HCT116 (cell line): ENCODE measurements at regions not wholly inside any gene's neighbourhood (a gene's known extent, or its start where the extent isn't known, plus 50 kb on each side); places are given as distances from the start of the nearest gene placed in this dataset.

ENCODE experiments used
- ATAC-seq: fragments of 200-7000 bp; cut with Tn5 transposase; 2 replicates; pipeline ENCODE4 v1.9.1; 2020; ENCODE audit warnings: mild to moderate bottlenecking, moderate library complexity
- BruUV-seq: library from RNA; stranded (reverse); fragments of 400-500 nt; replicated peaks from 2 replicates; lab custom pipeline; 2021; lab: Mats Ljungman, UMichigan
- CTCF ChIA-PET: fragments of 300-600 bp; sonication (Branson Sonifier 250); formaldehyde crosslinking; loops from one replicate; lab custom pipeline; 2021; ENCODE audit warnings: antibody characterized with exemption; lab: Charles Lee
- POLR2A ChIA-PET: fragments of 300-600, 350-600 bp; sonication (Branson Sonifier 250); formaldehyde crosslinking; loops from one replicate; lab custom pipeline; 2021; ENCODE audit warnings: antibody characterized with exemption; lab: Charles Lee
- RAD21 ChIA-PET, 2 experiments: fragments of 300-600 bp; sonication (Branson Sonifier 250); formaldehyde crosslinking; loops; one replicate each; lab custom pipeline; 2023; ENCODE audit warnings: low total read pairs in 2 of 2; ENCODE audit not compliant: uncharacterized antibody in 2 of 2, unreplicated experiment in 2 of 2, low non-redundant PET in 1 of 2; lab: Charles Lee
- DNase-seq: peaks from one replicate; pipeline ENCODE4 v3.0.0-alpha.2; 2010; ENCODE audit warnings: low read depth, low spot score
- H2AFZ ChIP-seq: fragments of 200-600 bp; shearing (Covaris generic), sonication (generic); 2 replicates; pipeline ENCODE4 v1.6.1; 2017; ENCODE audit warnings: low read depth, mixed run types, mixed read lengths, antibody characterized with exemption, low read length; ENCODE audit not compliant: poor library complexity, severe bottlenecking
- H3K27ac ChIP-seq: 2 replicates; pipeline ENCODE4 v1.5.1; 2012; ENCODE audit warnings: low read depth, low read length
- H3K27me3 ChIP-seq: fragments of 200-600 bp; sonication (generic); 2 replicates; pipeline ENCODE4 v1.6.1; 2016; ENCODE audit warnings: mixed run types, low read length, mixed read lengths; ENCODE audit not compliant: insufficient read depth
- H3K36me3 ChIP-seq, 2 experiments: fragments of 200-500 bp in 1 of 2; fragments of 200-600 bp in 1 of 2; sonication (Bioruptor generic) in 1 of 2; sonication (generic) in 1 of 2; 2 replicates each; pipeline versions ENCODE4 v1.5.1 to v1.6.1; 2014 to 2016; ENCODE audit warnings: low read length in 2 of 2, inconsistent platforms in 1 of 2, mixed read lengths in 1 of 2, mixed run types in 1 of 2; ENCODE audit not compliant: insufficient read depth in 2 of 2, control insufficient read depth in 1 of 2
- H3K4me1 ChIP-seq, 2 experiments: fragments of 200-600 bp in 1 of 2; sonication (generic) in 1 of 2; 2 replicates each; pipeline versions ENCODE4 v1.5.1 to v1.6.1; 2012 to 2017; ENCODE audit warnings: low read length in 2 of 2, inconsistent platforms in 1 of 2, mild to moderate bottlenecking in 1 of 2, mixed read lengths in 1 of 2, mixed run types in 1 of 2, moderate library complexity in 1 of 2; ENCODE audit not compliant: insufficient read depth in 2 of 2, control insufficient read depth in 1 of 2
- H3K4me2 ChIP-seq: fragments of 200-600 bp; sonication (generic); 2 replicates; pipeline ENCODE4 v1.6.1; 2017; ENCODE audit warnings: mixed run types, low read length, mixed read lengths
- H3K4me3 ChIP-seq, 2 experiments: fragments of 200-600 bp in 1 of 2; sonication (generic) in 1 of 2; replicated peaks in 1 of 2; 2 replicates each; pipeline ENCODE4 v1.5.1; 2011 to 2016; ENCODE audit warnings: low read length in 2 of 2, control low read depth in 1 of 2, low read depth in 1 of 2, mild to moderate bottlenecking in 1 of 2, mixed read lengths in 1 of 2, mixed run types in 1 of 2
- H3K79me2 ChIP-seq: fragments of 200-600 bp; sonication (generic); 2 replicates; pipeline ENCODE4 v1.6.1; 2017; ENCODE audit warnings: mild to moderate bottlenecking, mixed run types, low read length, moderate library complexity, mixed read lengths; ENCODE audit not compliant: insufficient read depth
- H3K9ac ChIP-seq: fragments of 200-600 bp; sonication (generic); 2 replicates; pipeline ENCODE4 v1.6.1; 2016; ENCODE audit warnings: low read length, mixed read lengths
- H3K9me2 ChIP-seq: fragments of 200-600 bp; sonication (generic), shearing (Covaris generic); 2 replicates; pipeline ENCODE4 v1.6.1; 2017; ENCODE audit warnings: mixed run types, mild to moderate bottlenecking, moderate library complexity; ENCODE audit not compliant: insufficient read depth
- H3K9me3 ChIP-seq, 2 experiments: fragments of 200-500 bp in 1 of 2; fragments of 200-600 bp in 1 of 2; sonication (Bioruptor generic) in 1 of 2; sonication (generic) in 1 of 2; 2 replicates each; pipeline ENCODE4 v1.6.1; 2014 to 2017; ENCODE audit warnings: low read length in 2 of 2, mixed read lengths in 2 of 2, inconsistent platforms in 1 of 2, low read depth in 1 of 2, mild to moderate bottlenecking in 1 of 2, mixed run types in 1 of 2, moderate library complexity in 1 of 2; ENCODE audit not compliant: control insufficient read depth in 1 of 2, insufficient read depth in 1 of 2
- H4K20me1 ChIP-seq: fragments of 200-600 bp; sonication (generic), shearing (Covaris generic); 2 replicates; pipeline ENCODE4 v1.6.1; 2017; ENCODE audit warnings: mixed run types, mild to moderate bottlenecking, moderate library complexity; ENCODE audit not compliant: insufficient read depth
- CEBPB ChIP-seq: IDR thresholded peaks from 2 replicates; pipeline ENCODE4 v1.6.1; 2012; ENCODE audit warnings: low read depth
- EGR1 ChIP-seq: IDR thresholded peaks from 2 replicates; pipeline ENCODE4 v1.6.1; 2012; ENCODE audit warnings: low read depth
- EZH2phosphoT487 ChIP-seq: fragments of 200-600 bp; IDR thresholded peaks from 2 replicates; pipeline ENCODE4 v1.6.1; 2018; ENCODE audit warnings: antibody characterized with exemption, borderline replicate concordance
- FOSL1 ChIP-seq: IDR thresholded peaks from 2 replicates; pipeline ENCODE4 v1.6.1; 2012; ENCODE audit warnings: low read depth
- POLR2AphosphoS5 ChIP-seq: IDR thresholded peaks from 2 replicates; pipeline ENCODE4 v1.6.1; 2011; ENCODE audit warnings: mild to moderate bottlenecking, low read depth, low read length, moderate library complexity
- RAD21 ChIP-seq: IDR thresholded peaks from 2 replicates; pipeline ENCODE4 v1.6.1; 2012; ENCODE audit warnings: low read depth, mild to moderate bottlenecking
- SIN3A ChIP-seq: IDR thresholded peaks from 2 replicates; pipeline ENCODE4 v1.6.1; 2012; ENCODE audit warnings: low read depth
- SRF ChIP-seq: IDR thresholded peaks from 2 replicates; pipeline ENCODE4 v1.6.1; 2012; ENCODE audit warnings: low read depth
- ZNF274 ChIP-seq: fragments of 200-500 bp; sonication (Bioruptor generic); IDR thresholded peaks from 2 replicates; pipeline ENCODE4 v1.6.1; 2014; ENCODE audit warnings: mild to moderate bottlenecking, low read depth, low read length, inconsistent platforms
- intact Hi-C: fragments of 100-400 bp; cut with micrococcal nuclease; formaldehyde crosslinking; loops from 2 replicates; pipeline ENCODE4 v1.10.0; 2022
- TF ChIP-seq, protein P1 (sequence below), 3 experiments: fragments of 200-600 bp in 1 of 3; sonication (generic) in 1 of 3; IDR thresholded peaks in 2 of 3; conservative IDR thresholded peaks in 1 of 3; 2 replicates each; pipeline ENCODE4 v1.5.1; 2012 to 2017; ENCODE audit warnings: low read depth in 2 of 3, low read length in 2 of 3, antibody characterized with exemption in 1 of 3, borderline replicate concordance in 1 of 3, control low read depth in 1 of 3, mild to moderate bottlenecking in 1 of 3, mixed read lengths in 1 of 3, mixed run types in 1 of 3, moderate library complexity in 1 of 3; ENCODE audit not compliant: insufficient read depth in 1 of 3
- TF ChIP-seq, protein P2 (sequence below): IDR thresholded peaks from 2 replicates; pipeline ENCODE4 v1.6.1; 2012
- TF ChIP-seq, protein P3 (sequence below): IDR thresholded peaks from 2 replicates; pipeline ENCODE4 v1.6.1; 2012

DNA sequence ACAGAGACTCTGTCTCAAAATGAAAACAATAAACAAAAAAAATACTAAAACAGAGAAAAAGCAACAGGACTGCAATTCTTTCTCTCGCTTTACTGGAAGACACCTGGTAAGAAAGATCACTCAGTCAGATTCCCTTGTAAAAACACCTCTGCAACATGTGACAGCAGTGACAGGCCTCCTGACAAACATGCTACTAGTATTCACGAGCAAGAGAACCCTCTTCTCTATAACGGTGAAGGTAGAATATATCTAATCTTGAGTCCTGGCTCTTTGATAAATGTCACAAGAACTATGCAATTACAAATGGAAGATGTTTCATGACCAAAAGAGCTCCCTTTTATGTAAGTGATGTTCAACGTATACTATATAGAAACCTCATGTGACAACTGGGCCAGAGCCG lies 986.7 kb upstream of the LRRN3 start:
- H3K4me2 ChIP-seq = no peak overlapping the region

DNA sequence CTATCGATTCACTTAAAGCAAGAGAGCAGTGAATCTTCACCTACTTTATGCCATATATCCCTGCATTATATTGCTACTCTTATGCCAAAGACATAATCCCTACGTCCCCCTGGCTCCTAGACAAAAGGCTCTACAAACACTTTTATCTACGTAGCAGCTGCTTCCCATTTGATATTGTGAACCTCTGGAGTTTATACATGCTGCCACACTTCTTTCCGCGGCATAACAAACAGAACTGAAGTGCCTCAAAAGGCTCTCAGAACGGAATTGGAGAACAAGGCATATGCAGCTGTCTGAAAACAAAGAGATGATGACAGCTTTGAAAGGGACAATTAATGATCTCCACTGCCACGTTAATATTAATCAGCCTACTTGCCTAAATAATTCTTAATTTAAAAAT lies 985.6 kb upstream of the LRRN3 start:
- Histone ChIP-seq H3K27me3 (no peaks in the 10 kb centered on the region), H3K9me2 (no peaks in the 10 kb centered on the region), H4K20me1 (no peaks in the 10 kb centered on the region), H3K36me3 (no peaks in the 10 kb centered on the region), H3K4me2 (no peak overlapping the region), H3K9me3 (no peaks in the 10 kb centered on the region), H3K27ac (no peak overlapping the region), H3K79me2 (no peaks in the 10 kb centered on the region), H2AFZ (no peak overlapping the region), H3K4me1 (no peaks in the 10 kb centered on the region), H3K4me3 (no peak overlapping the region), H3K9ac (no peak overlapping the region)
- POLR2A ChIA-PET = no interaction called here
- RAD21 ChIA-PET = no interaction called here
- ATAC-seq (no peak), DNase-seq (no peak)
- no TSS peak for BruUV-seq
- CTCF ChIA-PET = no interaction called here
- intact Hi-C loops = no loop called here
- TF ChIP-seq, protein P1, sequence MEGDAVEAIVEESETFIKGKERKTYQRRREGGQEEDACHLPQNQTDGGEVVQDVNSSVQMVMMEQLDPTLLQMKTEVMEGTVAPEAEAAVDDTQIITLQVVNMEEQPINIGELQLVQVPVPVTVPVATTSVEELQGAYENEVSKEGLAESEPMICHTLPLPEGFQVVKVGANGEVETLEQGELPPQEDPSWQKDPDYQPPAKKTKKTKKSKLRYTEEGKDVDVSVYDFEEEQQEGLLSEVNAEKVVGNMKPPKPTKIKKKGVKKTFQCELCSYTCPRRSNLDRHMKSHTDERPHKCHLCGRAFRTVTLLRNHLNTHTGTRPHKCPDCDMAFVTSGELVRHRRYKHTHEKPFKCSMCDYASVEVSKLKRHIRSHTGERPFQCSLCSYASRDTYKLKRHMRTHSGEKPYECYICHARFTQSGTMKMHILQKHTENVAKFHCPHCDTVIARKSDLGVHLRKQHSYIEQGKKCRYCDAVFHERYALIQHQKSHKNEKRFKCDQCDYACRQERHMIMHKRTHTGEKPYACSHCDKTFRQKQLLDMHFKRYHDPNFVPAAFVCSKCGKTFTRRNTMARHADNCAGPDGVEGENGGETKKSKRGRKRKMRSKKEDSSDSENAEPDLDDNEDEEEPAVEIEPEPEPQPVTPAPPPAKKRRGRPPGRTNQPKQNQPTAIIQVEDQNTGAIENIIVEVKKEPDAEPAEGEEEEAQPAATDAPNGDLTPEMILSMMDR (IDR thresholded peaks at IDR 0.05 in 2 of 3, conservative IDR thresholded peaks at IDR 0.05 in 1 of 3; ENCODE audit: borderline replicate concordance in 1 of 3, insufficient read depth in 1 of 3, low read depth in 2 of 3, low read length in 2 of 3) = no peak
- TF ChIP-seq, protein P2, sequence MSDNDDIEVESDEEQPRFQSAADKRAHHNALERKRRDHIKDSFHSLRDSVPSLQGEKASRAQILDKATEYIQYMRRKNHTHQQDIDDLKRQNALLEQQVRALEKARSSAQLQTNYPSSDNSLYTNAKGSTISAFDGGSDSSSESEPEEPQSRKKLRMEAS = no peak
- TF ChIP-seq RAD21 (no peak), EZH2phosphoT487 (no peak), POLR2AphosphoS5 (no peak)
- TF ChIP-seq, protein P3, sequence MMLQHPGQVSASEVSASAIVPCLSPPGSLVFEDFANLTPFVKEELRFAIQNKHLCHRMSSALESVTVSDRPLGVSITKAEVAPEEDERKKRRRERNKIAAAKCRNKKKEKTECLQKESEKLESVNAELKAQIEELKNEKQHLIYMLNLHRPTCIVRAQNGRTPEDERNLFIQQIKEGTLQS = no peak

More for the DNA sequence above, 986.7 kb upstream of the LRRN3 start:
- ChIA-PET POLR2A (no interaction called here), RAD21 (no interaction called here), CTCF (no interaction called here)
- no peaks in the 10 kb centered on the region for H3K4me1 ChIP-seq
- BruUV-seq = no TSS peak
- intact Hi-C loops = no loop called here
- no peak overlapping the region for H3K4me3 ChIP-seq
- TF ChIP-seq CEBPB = no peak
- TF ChIP-seq FOSL1 = no peak
- TF ChIP-seq ZNF274 = no peak
- no peak for TF ChIP-seq SRF
- no peak for TF ChIP-seq EGR1
- TF ChIP-seq POLR2AphosphoS5 = no peak
- TF ChIP-seq SIN3A = no peak
- TF ChIP-seq, protein P2 = no peak
- no peaks in the 10 kb centered on the region for H3K79me2 ChIP-seq
- ATAC-seq (no peak), DNase-seq (no peak)
- H3K36me3 ChIP-seq = no peaks in the 10 kb centered on the region
- H3K27ac ChIP-seq = no peak overlapping the region
- no peaks in the 10 kb centered on the region for H3K9me2 ChIP-seq
- no peak overlapping the region for H3K9ac ChIP-seq
- H3K9me3 ChIP-seq = no peaks in the 10 kb centered on the region
- H3K27me3 ChIP-seq = no peaks in the 10 kb centered on the region
- H2AFZ ChIP-seq = no peak overlapping the region
- no peaks in the 10 kb centered on the region for H4K20me1 ChIP-seq
